ENCODE measurements at regions not wholly inside any gene's neighbourhood (a gene's known extent, or its start where the extent isn't known, plus 50 kb on each side); places are given as distances from the start of the nearest gene placed in this dataset.

DNA sequence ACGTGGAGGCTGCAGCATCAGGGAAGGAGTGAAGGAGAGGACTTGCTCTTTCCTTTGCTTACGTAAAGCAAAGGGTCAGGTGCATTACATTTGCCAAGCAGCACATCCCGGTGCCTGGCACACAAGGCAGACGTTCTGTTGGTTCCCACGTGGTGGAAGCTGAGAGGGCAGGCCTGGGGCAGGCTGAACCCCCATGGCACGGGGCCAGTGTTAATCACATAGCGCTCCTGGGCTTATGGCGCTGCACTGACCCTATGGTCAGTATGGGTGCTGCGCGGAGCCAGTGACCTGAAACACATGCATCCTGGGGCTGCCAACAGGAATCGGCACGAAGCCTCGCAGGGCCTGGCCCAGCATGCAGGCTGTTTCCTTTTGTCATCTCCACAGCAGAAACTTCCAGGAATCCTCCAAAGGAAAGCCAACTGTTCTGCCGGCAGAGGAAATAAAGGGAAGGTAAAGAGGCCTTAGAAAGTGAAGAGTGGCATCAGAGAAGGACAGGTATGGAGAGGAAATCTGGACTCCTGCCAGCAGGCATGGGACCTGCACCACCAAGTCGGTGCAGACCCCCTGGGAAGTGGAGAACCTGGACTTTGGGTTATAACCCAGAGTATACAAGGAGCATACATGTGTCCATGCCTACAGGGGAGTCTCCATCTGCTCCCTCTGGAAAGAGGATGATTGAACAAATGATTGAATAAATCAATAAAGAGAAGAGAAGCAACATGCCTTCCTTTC is 560.2 kb downstream of the TCERG1L start:
- DNase-seq, result no peak

DNA sequence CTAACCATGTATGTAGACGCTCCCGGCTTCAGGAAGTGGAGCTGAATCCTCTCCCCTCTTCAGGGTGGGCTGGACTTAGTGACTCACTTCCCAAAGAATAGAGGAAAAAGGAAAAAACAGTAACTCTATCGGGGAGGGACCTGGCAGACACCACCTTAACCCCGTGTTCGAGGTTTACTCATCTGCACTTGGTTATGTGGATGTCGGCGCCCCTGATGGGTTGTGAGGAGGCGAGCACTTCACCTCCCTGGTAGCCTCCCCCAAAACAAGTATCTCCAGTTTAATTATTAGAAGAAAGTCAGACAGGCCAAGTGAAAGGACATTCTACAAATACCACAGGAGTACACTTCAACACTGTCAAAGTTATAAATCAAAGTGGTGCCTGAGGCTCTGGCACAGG is 559.7 kb downstream of the TCERG1L start:
- DNase-seq, result no peak

DNA sequence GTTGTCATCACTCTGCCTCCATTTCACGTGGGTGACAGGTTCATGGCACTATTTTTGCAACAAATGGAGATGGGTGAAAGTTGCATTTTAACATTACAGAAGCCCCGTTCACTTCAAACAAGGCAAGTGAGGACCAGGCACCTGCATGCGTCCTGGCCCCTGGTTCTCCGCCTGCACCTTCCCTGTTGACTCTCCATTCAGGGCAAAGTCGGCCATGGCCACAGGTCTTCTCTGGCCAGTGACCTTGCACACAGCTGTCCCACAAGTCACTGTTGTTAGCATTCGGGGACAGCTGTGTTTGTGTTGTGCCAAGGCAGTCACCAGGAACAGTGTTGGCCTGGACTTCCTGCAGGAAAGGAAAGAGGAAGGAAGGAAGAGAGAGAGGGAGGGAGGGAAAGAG is 554.9 kb downstream of the TCERG1L start:
- DNase-seq, result no peak

DNA sequence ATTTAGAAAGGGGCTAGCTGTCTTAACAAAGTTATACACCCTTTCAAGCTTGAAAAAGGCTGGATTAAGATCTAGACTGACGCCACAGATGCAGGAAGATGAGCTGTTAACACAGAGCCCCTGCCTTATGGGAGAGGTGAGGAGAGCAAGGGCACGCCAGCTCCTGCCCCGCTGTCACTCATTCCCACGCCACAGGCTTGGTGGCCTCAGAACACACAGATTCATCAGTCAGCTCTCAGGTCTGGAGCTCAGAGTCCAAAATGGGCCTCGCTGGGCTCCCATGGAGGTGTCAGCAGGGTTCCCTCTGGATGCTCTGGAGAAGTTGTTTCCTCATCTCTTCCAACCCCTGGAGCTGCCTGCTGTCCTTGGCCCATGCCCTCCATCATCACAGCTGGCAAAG is 554.2 kb downstream of the TCERG1L start:
- DNase-seq, result no peak

DNA sequence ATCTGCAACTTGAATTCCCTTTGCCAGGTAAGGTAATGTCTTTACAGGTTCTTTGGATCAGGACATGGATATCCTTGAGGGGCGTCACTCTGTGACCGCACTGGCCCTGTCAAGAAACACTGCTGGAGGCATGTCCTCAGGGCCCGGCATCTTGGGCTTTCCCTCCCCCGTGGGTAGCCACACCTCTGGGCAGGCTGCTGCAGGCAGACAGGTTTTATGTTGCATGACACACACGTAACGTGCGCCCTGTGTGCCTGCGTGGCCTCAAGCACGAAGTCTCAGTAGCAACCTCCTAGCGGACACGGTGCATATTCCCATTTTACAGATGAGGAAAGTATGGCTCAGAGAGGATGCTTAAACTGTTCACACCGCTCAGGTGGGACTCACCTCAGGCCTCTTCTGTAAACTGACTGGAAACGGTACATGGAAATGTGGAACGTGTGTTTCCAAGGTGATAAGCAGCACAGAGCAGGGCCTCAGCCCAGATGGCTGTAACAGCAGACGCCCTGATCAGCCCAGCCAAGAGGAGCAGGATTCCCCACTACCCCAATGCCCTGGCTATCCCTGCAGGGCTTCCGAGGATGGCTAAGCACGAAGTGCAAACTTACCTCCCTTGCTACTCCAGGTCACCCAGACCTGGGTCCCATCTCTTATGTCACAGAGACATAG is 553.6 kb downstream of the TCERG1L start:
- DNase-seq, result no peak

DNA sequence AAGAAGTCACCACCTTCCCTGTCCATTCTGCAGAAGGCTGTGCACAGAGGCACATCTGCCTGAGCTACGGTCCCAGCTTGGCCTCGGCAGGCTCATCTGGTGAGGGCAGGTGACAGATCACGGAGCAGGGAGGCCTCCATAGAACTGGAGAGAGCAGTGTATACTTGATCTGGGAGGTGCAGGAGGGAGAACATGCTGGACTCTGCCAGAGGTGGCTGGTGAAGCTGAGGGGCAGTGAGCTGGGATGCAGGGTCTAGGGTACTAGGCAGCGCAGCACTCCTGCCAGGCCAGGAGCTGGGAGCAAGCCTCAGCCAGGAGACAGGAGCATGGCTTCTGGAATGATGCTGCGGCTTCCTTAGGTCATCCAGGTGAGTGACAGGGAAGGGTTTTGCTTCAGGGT is 553.0 kb downstream of the TCERG1L start:
- DNase-seq, result no peak

DNA sequence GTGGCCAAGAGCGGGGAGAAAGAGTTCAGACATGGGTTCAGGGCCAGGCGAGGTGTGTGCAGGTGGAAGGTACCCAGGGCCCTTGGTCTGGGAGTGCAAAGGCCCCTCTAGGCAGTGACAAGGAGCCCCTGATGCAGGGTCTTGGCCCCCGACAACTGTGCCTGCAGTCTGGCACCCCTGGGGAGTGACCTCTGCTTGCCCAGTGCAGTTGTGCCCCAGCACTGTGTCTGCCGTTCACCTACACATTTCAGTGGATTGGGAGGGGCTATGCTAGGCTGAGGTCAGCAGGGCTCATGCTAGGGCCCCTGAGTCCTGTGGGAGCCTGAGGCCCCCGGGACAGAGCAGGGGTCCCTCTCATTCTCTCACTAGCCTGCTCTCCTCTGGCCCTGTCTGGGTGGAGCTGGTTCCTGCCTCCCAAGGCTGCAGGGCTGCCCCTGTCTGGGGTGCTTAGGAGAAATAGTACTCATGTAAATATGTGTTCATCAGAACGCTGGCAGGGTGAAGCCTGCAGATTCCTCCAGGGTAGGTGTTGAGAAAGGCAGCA is 550.4 kb downstream of the TCERG1L start:
- DNase-seq, result no peak

DNA sequence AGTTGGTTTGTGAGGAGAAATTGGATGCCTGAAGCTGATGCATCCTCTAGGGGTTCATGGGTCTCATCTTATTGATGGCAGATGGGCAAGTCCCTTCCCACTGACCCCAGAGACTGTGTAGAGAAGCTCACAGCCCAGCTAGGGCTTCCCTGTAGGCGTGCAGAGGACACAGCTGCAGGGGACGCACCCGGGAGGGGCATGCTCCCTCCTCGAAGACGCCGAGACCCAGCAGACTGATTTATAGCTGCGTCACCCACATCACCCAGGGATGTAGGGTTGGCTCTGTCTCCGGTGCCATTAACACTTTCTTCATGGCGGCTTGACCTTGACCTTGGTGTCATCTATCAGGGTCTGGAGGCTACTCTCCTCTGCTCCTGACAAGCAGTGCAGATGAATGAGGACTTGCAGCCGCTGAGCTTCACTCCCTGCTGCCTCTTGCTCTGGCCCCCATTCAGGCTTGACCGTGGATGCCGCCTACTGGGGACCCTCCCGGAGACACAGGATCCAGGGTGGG is 549.7 kb downstream of the TCERG1L start:
- DNase-seq, result no peak

DNA sequence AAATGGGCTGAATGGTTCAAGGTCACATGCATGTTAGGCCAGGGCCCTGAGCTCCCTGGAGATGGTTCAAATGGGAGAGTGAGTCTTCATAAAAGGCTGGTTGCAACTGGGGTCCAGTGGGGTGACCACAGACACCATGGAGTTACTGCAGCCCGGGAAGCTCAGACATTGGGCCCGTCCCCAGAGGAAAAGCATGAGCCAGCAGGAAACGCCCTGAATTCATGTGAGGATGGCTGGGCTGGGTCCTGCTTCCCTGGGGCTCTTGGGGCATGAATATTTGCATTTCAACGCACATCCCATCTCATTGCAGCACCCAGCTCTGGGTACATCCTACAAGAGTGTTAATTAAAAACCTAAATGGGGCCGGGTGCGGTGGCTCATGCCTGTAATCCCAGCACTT is 549.0 kb downstream of the TCERG1L start:
- DNase-seq, result no peak

DNA sequence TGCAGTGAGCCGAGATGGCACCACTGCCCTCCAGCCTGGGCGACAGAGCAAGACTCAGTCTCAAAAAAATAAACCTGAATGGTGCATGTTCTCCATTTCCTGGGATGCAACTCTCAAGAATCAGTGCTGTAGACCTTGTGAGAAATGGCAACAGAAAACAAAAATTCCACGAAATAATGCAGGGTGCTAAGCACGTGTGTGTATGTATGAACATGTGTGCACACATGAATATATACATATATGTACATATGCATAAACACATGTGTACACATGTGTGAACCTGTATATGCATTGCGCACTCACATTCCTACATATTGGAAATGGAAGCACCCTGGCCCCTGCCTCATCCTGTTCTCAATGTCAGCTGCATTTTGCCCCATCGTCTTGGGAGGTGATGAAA is 548.5 kb downstream of the TCERG1L start:
- DNase-seq, result no peak

DNA sequence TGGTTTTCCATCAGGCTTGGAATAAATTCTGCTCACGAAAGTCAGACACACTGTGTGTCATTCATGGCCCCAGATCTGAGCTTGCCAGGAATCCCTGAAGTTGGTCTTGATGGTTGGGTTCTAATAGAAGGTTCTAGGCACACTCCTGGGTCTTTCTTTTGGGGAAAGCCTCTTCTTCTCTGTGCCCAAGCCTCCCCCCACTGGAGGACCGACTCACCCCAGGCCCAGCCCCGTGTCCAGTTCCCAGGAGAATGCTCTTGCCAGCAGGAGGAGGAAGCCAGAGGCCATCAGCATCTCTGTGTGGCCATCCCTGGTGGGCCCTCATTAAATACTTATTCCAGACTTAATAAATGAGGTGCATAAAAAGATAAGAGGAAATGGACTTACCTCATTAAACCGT is 548.0 kb downstream of the TCERG1L start:
- no peak for DNase-seq

DNA sequence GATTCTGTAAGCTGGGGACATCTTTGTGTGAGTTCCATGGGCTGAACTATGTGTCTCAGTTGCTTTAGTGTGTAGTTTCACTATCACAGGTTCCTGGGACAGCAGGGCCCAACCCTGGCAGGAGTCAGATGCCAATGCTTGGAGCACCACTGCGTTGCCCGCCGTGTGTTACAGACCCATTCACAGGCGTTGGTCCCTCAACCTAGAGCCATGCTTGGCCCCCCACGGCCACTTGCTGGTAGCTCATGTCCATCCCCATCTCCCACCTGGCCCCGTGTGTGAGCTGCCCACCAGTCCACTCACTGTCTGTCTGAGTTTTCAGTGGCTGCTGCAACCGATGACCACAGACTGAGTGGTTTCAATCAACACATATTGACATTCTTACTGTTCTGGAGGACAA is 546.9 kb downstream of the TCERG1L start:
- DNase-seq, result no peak

DNA sequence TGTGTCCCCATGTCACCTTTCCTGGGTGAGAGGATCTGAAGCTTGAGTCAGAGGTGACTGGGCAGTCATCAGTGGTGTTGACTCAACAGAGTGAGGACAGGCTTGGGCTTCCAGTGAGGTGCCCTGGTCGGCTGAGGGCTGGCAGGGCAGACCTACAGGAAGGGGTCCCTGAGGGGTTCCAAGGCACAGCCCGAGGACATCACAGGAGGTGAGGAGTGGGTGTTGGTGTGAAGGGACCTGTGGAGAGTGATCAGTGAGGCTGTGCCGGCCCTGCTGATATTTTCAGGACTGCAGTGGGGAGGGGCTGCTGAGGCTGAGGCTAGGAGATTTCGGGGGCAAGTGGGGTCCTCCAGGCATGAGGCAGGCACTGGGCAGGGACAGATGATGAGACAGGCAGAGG is 545.5 kb downstream of the TCERG1L start:
- DNase-seq, result no peak

DNA sequence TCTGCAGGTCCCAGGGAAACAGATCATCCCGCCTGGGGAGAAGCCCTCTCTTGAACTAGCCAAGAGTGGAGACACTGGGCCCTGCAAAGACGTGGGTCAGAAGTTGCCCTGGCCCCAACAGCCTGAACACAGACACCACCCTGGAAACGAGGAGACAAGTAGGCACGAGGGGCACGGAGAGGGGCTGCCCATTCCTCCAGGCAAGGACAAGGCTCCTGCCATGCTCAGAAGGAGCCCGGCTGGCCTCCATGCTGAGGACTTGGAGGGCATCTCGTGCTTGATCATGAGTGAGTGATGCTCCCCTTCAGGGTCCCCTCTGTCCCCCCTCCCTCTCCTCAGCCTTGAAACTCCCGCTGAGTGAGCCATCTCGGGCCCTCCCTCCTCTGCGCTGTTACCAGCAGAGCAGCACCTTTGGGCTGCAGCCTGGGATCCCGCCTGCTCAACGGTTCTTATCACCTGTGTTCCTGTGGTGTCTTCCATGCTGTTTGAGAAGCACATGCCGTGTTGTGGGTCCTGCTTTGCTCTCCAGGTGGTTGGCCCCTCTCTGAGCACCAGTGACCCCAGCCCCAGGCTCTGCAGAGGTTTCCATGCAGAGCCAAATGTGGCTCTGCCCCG is 544.3 kb downstream of the TCERG1L start:
- no peak for DNase-seq

DNA sequence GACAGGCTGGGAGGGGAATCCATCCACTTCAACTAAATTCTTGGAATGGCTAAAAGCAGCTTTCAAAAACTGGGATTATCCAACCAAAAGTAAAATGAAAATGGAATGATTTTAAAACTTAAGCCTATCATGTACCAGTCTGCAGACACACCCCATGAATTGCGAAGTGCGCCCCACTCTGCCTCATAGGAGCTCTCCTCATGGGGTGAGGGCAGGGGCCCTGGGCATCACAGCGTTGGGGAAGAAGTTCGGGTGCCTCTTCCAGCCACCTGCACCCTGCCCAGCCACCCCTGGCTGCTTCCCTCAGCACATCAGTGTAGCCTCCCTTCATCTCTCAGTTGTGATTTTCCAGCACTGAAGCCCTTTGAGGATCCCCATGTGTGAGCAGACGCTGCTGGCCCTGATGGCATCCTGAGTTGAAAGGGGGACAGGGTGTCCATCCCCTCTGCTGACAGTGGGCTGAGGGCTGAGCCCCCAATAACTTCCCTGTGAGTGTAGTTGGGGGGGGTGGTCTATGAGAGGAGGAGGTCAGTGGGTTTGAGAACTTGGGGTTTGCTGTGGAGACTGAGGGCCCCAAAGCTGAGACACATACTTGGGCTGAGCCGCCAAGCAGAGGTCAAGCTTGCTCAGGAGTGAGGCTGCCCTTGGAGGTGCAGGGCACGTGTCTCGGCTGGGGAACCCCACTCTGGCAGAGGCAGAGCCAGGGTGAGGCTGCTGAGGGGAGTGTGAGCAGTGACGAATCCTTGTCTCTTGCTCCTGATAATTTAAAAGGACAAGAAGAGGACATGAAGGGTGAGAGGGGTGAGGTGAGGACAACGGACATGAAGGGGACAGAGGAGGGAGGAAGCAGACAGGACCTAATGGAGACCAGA is 542.1 kb downstream of the TCERG1L start:
- no peak for DNase-seq

DNA sequence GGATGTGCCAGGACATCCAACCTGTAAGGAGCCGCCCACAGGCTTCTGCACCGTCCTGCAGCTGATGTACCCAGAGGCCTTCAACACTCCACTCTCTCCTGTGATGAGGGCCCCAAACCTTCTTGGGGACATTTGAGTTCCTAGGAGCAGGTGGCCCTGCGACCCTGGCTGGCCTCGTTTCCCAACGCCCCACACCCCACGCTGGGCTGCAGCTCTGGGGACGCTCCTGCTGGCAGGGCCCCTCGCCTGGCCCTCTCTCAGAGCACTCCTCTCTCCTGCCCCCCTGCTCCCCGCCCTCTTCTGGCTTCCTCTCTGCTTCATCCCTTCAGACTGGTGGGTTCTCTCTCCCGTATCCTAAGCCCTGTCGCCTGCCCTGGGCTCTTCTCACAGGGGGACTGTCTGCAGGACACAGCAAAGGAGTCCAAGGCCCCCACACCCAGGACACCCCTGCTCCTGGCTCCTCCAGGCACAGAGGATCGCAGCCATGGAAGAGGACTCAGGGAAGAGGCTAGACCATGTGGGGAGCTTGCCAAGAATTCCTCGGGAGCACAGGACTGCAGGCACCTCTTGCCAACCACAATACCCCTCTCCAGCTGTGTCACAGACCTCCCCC is 541.4 kb downstream of the TCERG1L start:
- no peak for DNase-seq

DNA sequence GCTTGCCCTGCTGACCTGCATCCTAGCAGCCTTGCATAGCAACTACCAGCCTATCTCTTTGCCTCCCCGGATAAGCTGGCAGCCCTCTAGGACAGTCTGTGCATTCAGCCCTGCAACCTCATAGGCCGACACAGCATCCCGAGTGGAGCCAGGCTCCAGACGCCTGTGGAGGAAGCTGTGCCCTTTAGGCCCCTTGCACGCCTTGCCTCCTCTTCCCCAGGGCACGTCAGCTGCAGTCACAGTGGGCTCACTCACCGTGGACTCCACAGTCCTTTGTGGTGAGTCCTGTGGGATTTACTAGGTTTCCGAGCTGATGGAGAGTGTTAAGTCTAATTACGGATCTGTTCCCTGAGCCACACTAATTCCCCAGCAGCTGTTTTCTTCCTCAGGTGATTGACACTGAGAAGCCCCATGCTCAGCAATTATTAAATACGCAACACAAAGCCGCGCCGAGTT is 540.0 kb downstream of the TCERG1L start:
- peak in 2 of 3 experiments; percentile 3 to 42 for DNase-seq

DNA sequence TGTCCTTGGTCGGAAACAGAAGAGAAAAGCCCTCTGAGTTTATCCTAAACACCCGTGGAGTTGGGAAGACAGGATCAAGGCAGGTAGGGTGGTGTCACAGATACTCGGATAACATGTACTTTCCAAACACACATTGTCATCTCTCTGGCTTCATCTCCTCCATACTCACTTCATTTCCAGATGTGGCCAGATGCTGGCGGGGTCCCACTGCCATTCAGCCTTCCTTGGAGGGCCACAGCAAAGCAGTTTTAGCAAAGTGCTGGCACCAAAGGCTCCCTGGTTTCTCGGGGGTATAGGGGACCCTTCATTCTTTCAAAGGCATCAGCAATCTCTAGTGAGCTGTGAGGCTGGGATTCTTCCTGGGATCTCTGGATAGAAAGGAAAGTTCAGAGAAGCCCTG is 539.5 kb downstream of the TCERG1L start:
- no peak for DNase-seq

DNA sequence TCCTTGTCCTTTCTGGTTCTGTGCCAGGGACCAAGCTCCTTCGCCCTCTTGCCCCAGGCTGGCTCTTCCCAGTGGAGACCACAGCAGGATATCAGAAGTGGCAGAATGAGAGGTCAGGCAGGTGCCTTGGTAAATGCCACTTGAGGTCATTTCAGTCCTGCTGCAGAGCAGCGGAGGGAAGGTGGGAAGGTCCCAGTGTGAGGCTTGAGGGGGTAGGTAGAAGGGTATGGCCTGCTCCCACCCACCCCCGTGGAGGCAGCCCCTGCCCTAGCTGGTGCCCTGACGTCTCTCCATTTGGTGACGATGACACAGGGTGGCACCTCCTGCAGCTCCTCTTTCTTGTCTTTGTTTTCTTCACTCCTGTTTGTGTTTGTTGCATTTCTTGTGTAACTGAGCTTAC is 538.8 kb downstream of the TCERG1L start:
- peak in 1 of 3 experiments; percentile 4 for DNase-seq

DNA sequence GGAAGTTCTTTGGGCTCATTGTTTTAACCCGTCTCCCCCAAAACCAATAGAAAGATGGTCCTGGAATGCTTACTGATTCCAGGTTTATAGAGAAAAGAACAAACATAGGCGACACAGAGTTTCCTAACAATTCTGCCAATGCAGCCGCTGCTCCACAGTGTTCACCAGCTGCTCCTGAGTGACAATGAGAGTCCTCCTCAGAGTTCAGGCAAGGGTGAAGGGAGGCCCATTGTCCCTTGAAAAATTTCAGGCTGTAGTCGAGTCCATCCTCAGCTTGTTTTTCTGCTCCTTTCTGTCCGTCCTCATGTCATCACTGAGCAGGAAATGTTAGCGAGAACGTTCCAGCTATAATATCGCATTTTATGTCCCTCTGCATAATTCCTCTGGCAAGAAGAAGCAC is 537.6 kb downstream of the TCERG1L start:
- no peak for DNase-seq

DNA sequence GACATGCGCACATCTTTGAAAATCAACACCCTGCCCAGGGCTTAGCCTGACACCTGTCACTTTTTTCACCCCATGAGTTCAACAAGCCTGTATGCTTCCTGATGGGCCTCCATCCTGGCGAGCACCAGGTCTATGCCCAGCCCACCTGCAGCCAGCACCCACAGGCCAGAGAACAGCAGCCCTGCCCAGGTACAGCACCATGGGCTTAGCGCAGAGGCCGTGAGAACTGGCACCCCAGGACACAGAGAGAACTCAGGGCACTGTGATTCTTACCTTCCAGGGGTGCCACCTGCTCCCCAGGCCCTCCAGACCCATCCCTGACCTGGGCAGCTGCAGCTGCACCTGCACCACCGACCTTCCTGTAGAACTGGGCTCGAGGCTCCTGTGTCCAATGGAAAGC is 536.6 kb downstream of the TCERG1L start:
- no peak for DNase-seq

DNA sequence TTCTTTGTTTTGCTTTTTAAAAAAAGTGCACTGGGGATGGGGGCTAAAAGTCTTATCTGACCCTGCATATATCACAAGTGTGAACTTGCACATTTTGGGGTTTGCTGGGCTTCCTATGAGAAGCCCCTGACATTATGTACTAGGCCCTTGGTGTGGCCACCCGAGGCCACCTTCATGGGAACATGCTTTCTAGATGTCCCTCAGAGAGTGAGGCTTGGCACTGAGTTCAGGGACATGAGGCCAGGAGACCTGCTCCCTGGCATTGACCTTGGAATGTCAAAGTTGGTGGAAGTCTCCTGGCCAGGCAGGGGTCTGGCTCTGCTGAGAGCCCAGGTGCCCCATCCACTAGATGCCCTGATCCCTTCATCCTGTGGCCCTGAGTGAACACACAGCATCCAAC is 536.2 kb downstream of the TCERG1L start:
- DNase-seq, result no peak

Measured in NCI-H1417 (cell line).